HEK293 (cell line): ENCODE measurements at regions not wholly inside any gene's neighbourhood (a gene's known extent, or its start where the extent isn't known, plus 50 kb on each side); places are given as distances from the start of the nearest gene placed in this dataset.

ENCODE experiments used
- CTCF ChIA-PET: fragments of 350-600 bp; formaldehyde crosslinking; extraction: SDS; loops from one replicate; lab custom pipeline; 2021; ENCODE audit warnings: antibody characterized with exemption; lab: Yijun Ruan, JAX
- POLR2A ChIA-PET: fragments of 300-600 bp; formaldehyde crosslinking; extraction: SDS; loops from one replicate; lab custom pipeline; 2020; ENCODE audit warnings: antibody characterized with exemption, inconsistent platforms; lab: Yijun Ruan, JAX
- H3K27ac ChIP-seq: fragments of 200-500 bp; sonication (Bioruptor generic); 2 replicates; pipeline ENCODE4 v1.5.1; 2014; ENCODE audit warnings: low read depth, low read length, control low read depth, inconsistent platforms; ENCODE audit errors: extremely low read depth
- H3K36me3 ChIP-seq, 2 experiments: fragments of 200-500 bp in 1 of 2; sonication (Bioruptor generic) in 1 of 2; 1 replicate in 1 of 2; 2 replicates in 1 of 2; pipeline ENCODE4 v1.5.1; 2014 to 2017; ENCODE audit warnings: inconsistent platforms in 2 of 2, low read length in 2 of 2; ENCODE audit not compliant: control insufficient read depth in 2 of 2, insufficient read depth in 1 of 2
- H3K4me1 ChIP-seq: fragments of 200-500 bp; sonication (Bioruptor generic); 2 replicates; pipeline ENCODE4 v1.5.1; 2014; ENCODE audit warnings: mild to moderate bottlenecking, low read length, inconsistent platforms; ENCODE audit not compliant: control insufficient read depth, insufficient read depth
- H3K4me3 ChIP-seq: 2 replicates; pipeline ENCODE4 v1.5.1; 2011; ENCODE audit warnings: low read depth, mild to moderate bottlenecking, control low read depth, low read length, moderate library complexity
- H3K9me3 ChIP-seq: fragments of 200-500 bp; sonication (Bioruptor generic); 2 replicates; pipeline ENCODE4 v1.5.1; 2014; ENCODE audit warnings: low read depth, low read length, inconsistent platforms; ENCODE audit not compliant: control insufficient read depth, insufficient read depth
- BCL11A ChIP-seq: fragments of 450-650 bp; formaldehyde crosslinking; IDR thresholded peaks from 2 replicates; pipeline ENCODE4 v1.5.1; 2016; ENCODE audit warnings: low read depth, missing biosample characterization, missing genetic modification characterization
- HOXC10 ChIP-seq: sonication (generic); formaldehyde crosslinking; IDR thresholded peaks from 2 replicates; pipeline ENCODE4 v1.8.1; 2023; ENCODE audit warnings: mild to moderate bottlenecking, missing genetic modification reagents
- RBAK ChIP-seq: fragments of 450-650 bp; formaldehyde crosslinking; IDR thresholded peaks from 2 replicates; pipeline ENCODE4 v1.5.1; 2016; ENCODE audit warnings: missing biosample characterization, missing genetic modification characterization
- YY1 ChIP-seq: fragments of 450-650 bp; formaldehyde crosslinking; IDR thresholded peaks from 2 replicates; pipeline ENCODE4 v1.5.1; 2018; ENCODE audit warnings: missing biosample characterization, missing genetic modification characterization
- ZBTB26 ChIP-seq: fragments of 450-650 bp; formaldehyde crosslinking; optimal IDR thresholded peaks from 2 replicates; pipeline ENCODE3; 2016; ENCODE audit warnings: missing biosample characterization, mild to moderate bottlenecking, missing genetic modification characterization
- ZBTB44 ChIP-seq: fragments of 450-650 bp; IDR thresholded peaks from 2 replicates; pipeline ENCODE4 v1.5.1; 2018; ENCODE audit warnings: missing biosample characterization, mild to moderate bottlenecking, missing genetic modification characterization
- ZFP41 ChIP-seq: fragments of 450-650 bp; formaldehyde crosslinking; IDR thresholded peaks from 2 replicates; pipeline ENCODE4 v1.5.1; 2016; ENCODE audit warnings: missing biosample characterization, missing genetic modification characterization, borderline replicate concordance
- ZFP69B ChIP-seq: fragments of 450-650 bp; formaldehyde crosslinking; IDR thresholded peaks from 2 replicates; pipeline ENCODE4 v1.5.1; 2016; ENCODE audit warnings: missing biosample characterization, missing genetic modification characterization
- ZNF121 ChIP-seq: fragments of 450-650 bp; formaldehyde crosslinking; IDR thresholded peaks from 2 replicates; pipeline ENCODE4 v1.5.1; 2016; ENCODE audit warnings: missing biosample characterization, missing genetic modification characterization
- ZNF138 ChIP-seq: fragments of 450-650 bp; formaldehyde crosslinking; IDR thresholded peaks from 2 replicates; pipeline ENCODE4 v1.5.1; 2016; ENCODE audit warnings: missing biosample characterization, missing genetic modification characterization, borderline replicate concordance
- ZNF174 ChIP-seq: fragments of 450-650 bp; formaldehyde crosslinking; IDR thresholded peaks from 2 replicates; pipeline ENCODE4 v1.5.0; 2017; ENCODE audit warnings: missing biosample characterization, mild to moderate bottlenecking, missing genetic modification characterization
- ZNF184 ChIP-seq: fragments of 450-650 bp; IDR thresholded peaks from 2 replicates; pipeline ENCODE4 v1.5.1; 2018; ENCODE audit warnings: missing biosample characterization, mild to moderate bottlenecking, missing genetic modification characterization
- ZNF19 ChIP-seq: fragments of 450-650 bp; formaldehyde crosslinking; IDR thresholded peaks from 2 replicates; pipeline ENCODE4; 2016; ENCODE audit warnings: missing biosample characterization, missing genetic modification characterization, low read depth
- ZNF221 ChIP-seq: fragments of 450-650 bp; formaldehyde crosslinking; IDR thresholded peaks from 2 replicates; pipeline ENCODE4 v1.5.1; 2017; ENCODE audit warnings: missing biosample characterization, missing genetic modification characterization, borderline replicate concordance
- ZNF362 ChIP-seq: fragments of 450-650 bp; formaldehyde crosslinking; IDR thresholded peaks from 2 replicates; pipeline ENCODE4 v1.5.1; 2016; ENCODE audit warnings: missing biosample characterization, missing genetic modification characterization
- ZNF366 ChIP-seq: fragments of 450-650 bp; formaldehyde crosslinking; conservative IDR thresholded peaks from 2 replicates; pipeline ENCODE4 v1.5.1; 2016; ENCODE audit warnings: missing biosample characterization, missing genetic modification characterization
- ZNF488 ChIP-seq: fragments of 450-650 bp; formaldehyde crosslinking; IDR thresholded peaks from 2 replicates; pipeline ENCODE4 v1.5.1; 2016; ENCODE audit warnings: missing biosample characterization, missing genetic modification characterization
- ZNF548 ChIP-seq: fragments of 450-650 bp; formaldehyde crosslinking; IDR thresholded peaks from 2 replicates; pipeline ENCODE4 v1.5.1; 2016; ENCODE audit warnings: missing biosample characterization, missing genetic modification characterization
- ZNF585B ChIP-seq: fragments of 450-650 bp; formaldehyde crosslinking; IDR thresholded peaks from 2 replicates; pipeline ENCODE4 v1.5.1; 2016; ENCODE audit warnings: missing biosample characterization, missing genetic modification characterization
- ZNF629 ChIP-seq: fragments of 450-650 bp; formaldehyde crosslinking; IDR thresholded peaks from 2 replicates; pipeline ENCODE4 v1.5.1; 2017; ENCODE audit warnings: missing biosample characterization, missing genetic modification characterization
- ZNF777 ChIP-seq: fragments of 450-650 bp; formaldehyde crosslinking; IDR thresholded peaks from 2 replicates; pipeline ENCODE4 v1.5.1; 2017; ENCODE audit warnings: missing biosample characterization, missing genetic modification characterization, borderline replicate concordance
- ZSCAN4 ChIP-seq: fragments of 450-650 bp; formaldehyde crosslinking; IDR thresholded peaks from 2 replicates; pipeline ENCODE4 v1.5.1; 2017; ENCODE audit warnings: missing biosample characterization, missing genetic modification characterization
- ZXDB ChIP-seq: fragments of 450-650 bp; formaldehyde crosslinking; IDR thresholded peaks from 2 replicates; pipeline ENCODE4 v1.5.1; 2016; ENCODE audit warnings: missing biosample characterization, missing genetic modification characterization
- TF ChIP-seq, protein P1 (sequence below): fragments of 450-650 bp; formaldehyde crosslinking; IDR thresholded peaks from 2 replicates; pipeline ENCODE4 v1.5.1; 2017; ENCODE audit warnings: missing biosample characterization, missing genetic modification characterization
- TF ChIP-seq, protein P2 (sequence below): fragments of 450-650 bp; formaldehyde crosslinking; IDR thresholded peaks from 2 replicates; pipeline ENCODE4 v1.5.1; 2016; ENCODE audit warnings: missing biosample characterization, missing genetic modification characterization

DNA sequence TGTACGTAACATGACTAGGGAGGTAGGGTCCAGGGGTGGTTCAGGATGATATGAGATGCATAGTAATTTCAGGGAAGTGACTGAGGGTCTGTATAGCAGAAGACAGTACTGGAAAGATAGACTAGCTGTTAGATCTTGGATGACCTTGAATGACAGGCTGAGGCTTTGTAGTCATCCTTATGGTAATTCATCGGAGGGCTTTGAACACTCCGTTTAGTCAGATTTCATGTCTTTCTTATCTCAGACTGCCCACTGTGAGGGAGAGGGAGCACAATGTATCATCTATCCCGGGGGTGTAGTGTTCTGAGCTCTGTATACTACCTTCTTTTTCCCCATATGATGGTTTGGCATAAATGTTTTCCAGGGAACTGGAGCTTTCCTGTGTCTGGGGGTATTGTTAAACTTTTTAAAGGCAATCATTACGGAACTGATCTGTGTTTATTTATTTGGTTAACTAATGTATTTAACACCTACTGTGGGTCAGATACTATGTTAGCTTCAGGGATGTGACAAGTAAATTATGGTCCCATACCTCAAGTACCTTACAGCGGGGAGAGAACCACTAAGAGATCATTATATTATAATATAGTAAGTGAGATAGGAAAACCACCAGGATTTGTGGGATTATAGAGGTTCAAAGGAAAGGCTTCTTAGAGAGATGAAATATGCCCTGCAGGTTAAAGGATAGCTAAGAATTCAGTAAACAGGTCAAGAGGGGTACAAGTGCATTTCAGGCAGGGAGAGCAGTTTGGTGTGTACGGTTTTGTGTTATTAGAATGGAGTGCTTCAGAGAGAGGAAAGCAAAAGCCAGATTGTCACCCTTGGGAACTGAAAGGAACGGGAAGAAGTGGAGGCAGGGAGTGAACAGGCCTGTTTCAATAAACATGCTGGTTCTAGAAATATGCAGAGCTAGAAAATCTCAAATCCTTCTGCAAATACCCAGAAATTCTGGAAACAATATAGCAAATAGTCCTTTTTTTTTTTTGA, 164.8 kb upstream of the KL start (continued):
- TF ChIP-seq, protein P1, sequence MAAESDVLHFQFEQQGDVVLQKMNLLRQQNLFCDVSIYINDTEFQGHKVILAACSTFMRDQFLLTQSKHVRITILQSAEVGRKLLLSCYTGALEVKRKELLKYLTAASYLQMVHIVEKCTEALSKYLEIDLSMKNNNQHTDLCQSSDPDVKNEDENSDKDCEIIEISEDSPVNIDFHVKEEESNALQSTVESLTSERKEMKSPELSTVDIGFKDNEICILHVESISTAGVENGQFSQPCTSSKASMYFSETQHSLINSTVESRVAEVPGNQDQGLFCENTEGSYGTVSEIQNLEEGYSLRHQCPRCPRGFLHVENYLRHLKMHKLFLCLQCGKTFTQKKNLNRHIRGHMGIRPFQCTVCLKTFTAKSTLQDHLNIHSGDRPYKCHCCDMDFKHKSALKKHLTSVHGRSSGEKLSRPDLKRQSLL (tag by site-specific recombination) = no peak
- no peak for TF ChIP-seq ZNF138 (tag by site-specific recombination)
- TF ChIP-seq ZNF184 (tag by site-specific recombination) = no peak
- no peak for TF ChIP-seq ZNF19 (tag by site-specific recombination)
- TF ChIP-seq ZNF585B (tag by site-specific recombination) = no peak
- TF ChIP-seq ZNF121 (tag by site-specific recombination) = no peak
- TF ChIP-seq ZNF629 = no peak
- TF ChIP-seq ZNF366 (tag by site-specific recombination) = peak; percentile 51; the same call in 1 of the 2 replicates
- TF ChIP-seq ZBTB26 = no peak

GRCh38 chr13:32852526-32852925, 163.7 kb upstream of the KL start:
- Histone ChIP-seq H3K4me1 (peaks cover 10% of the 10 kb centered on the region), H3K36me3 (no peaks in the 10 kb centered on the region), H3K4me3 (no peak overlapping the region), H3K27ac (no peak overlapping the region), H3K9me3 (no peaks in the 10 kb centered on the region)
- CTCF ChIA-PET = interaction anchor here (0.6 kb wide), 1 partner anchor 9 kb away, joined by 3 read pairs; no protein-coding TSS in a partner anchor
- POLR2A ChIA-PET = no interaction called here
- TF ChIP-seq ZSCAN4 (tag by site-specific recombination) = no peak
- no peak for TF ChIP-seq ZNF548 (tag by site-specific recombination)
- TF ChIP-seq ZNF221 (tag by site-specific recombination) = no peak
- TF ChIP-seq ZNF777 (tag by site-specific recombination) = no peak
- no peak for TF ChIP-seq ZNF488 (tag by site-specific recombination)
- TF ChIP-seq ZNF362 (tag by site-specific recombination) = no peak
- TF ChIP-seq ZNF174 = no peak

DNA sequence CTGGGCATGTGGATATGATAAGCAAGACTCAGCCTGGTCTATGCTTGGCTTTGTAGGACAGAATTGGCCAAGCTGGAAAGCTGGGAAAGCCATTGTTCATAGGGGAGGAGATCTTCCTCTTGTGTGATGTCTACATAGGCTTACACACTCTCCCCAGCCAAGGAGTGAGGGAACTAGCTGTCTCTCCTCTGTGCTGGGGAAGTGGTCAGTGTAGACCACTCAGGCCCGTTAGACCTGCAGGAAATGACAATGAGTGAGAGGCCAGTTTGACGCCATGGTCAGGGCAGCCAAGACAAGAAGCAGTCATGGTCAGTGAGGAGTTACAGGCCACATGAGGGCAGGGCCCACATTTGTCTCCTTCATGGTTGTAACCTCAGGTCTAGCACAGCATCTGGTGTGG, 159.1 kb upstream of the KL start:
- no peak overlapping the region for H3K27ac ChIP-seq
- H3K4me1 ChIP-seq = peaks cover 1% of the 10 kb centered on the region; the same call in 1 of the 2 replicates
- POLR2A ChIA-PET = no interaction called here
- H3K4me3 ChIP-seq = no peak overlapping the region
- no peaks in the 10 kb centered on the region for H3K36me3 ChIP-seq
- CTCF ChIA-PET = no interaction called here
- H3K9me3 ChIP-seq = no peaks in the 10 kb centered on the region
- TF ChIP-seq RBAK (tag by site-specific recombination) (no peak), ZFP41 (tag by site-specific recombination) (no peak), ZXDB (tag by site-specific recombination) (no peak), ZFP69B (tag by site-specific recombination) (no peak), YY1 (no peak), BCL11A (tag by site-specific recombination) (no peak), ZBTB44 (tag by site-specific recombination) (no peak), ZNF138 (tag by site-specific recombination) (no peak), HOXC10 (CRISPR knock-in tag) (no peak)
- TF ChIP-seq, protein P2, sequence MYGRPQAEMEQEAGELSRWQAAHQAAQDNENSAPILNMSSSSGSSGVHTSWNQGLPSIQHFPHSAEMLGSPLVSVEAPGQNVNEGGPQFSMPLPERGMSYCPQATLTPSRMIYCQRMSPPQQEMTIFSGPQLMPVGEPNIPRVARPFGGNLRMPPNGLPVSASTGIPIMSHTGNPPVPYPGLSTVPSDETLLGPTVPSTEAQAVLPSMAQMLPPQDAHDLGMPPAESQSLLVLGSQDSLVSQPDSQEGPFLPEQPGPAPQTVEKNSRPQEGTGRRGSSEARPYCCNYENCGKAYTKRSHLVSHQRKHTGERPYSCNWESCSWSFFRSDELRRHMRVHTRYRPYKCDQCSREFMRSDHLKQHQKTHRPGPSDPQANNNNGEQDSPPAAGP (tag by site-specific recombination) = no peak
